NCI-H1436 (cell line): ENCODE measurements at regions not wholly inside any gene's neighbourhood (a gene's known extent, or its start where the extent isn't known, plus 50 kb on each side); places are given as distances from the start of the nearest gene placed in this dataset.
"Not testable (repeated sequence)": the region's sequence is repeated elsewhere in the genome, so short reads cannot be mapped to it uniquely, and the experiment has no call there.

Source experiments
- DNase-seq: peaks from one replicate; lab custom pipeline; 2025; lab: John Stamatoyannopoulos, UW

DNA sequence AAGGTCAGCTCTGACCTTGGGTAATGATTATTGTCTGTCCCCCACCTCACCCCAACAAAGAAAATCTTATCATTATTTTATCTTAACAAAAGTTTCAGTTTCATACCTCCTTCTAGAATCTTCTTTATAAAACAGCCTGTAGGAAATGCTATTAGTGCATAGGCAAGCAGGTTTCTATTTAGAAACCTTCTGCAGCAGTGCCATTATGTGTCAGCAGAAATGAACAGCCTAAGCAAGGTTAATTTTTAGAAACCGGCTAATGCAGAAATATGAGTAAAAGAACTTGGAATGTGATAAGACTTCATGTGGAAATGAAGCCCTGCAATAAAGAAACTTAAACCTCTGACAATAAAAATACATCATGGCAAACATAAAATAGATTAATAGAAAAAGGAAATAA lies 814.4 kb downstream of the FSCB start:
- no peak for DNase-seq

DNA sequence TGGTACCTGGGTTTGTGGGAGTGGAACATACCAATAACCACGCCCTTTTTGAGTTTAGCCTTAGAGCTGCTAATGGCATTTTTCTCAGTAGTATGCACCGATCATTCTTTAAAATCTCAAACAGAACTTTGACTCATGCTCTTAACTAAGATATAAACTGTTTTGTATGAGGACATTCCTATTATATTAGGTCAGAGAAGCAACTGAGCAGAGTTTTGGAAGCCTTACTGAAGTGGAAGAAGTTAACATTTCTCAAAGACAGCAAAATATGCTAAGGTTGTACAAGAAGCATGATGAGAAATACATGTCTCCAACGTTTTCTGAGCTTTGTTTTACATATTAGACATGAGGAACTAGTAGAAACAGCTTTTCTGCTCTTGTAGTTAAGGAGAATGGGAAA lies 819.2 kb downstream of the FSCB start:
- no peak for DNase-seq

DNA sequence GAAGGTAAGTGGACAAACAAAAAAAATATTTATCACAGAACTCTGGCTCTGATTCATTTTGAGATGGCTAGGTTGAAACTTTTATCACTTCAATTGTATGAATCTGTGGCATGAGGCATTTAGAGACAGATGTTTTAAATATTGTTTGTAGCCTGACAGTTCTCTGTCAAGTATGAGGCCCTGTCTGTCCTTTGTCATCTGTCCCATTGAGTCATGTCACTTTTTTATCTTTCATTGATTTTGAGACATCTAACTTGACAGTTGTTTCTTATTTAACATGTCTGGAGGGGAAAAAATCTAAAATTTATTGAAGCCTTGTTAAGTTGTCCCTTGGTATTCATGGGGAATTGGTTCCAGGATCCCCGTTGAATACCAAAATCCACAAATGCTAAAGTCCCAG lies 829.5 kb downstream of the FSCB start:
- DNase-seq = no peak

DNA sequence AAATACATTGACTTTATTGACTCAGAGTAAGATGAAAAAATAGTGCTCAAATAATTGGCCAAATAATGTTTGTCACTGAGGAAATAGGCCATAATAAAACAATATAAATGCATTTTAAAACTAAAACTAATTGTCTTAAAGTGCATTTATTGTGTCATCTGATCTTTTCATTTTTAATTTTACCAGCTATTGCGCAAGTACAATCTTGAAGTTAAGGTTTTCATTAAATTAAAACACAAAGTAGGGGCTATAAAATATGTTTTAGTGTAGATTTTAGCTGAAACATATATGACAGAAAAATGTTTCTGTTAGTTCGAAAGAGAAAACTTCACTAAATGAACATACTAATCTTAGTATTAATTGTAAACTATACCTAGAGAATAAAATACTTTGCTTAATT lies 832.8 kb downstream of the FSCB start:
- DNase-seq = no peak

DNA sequence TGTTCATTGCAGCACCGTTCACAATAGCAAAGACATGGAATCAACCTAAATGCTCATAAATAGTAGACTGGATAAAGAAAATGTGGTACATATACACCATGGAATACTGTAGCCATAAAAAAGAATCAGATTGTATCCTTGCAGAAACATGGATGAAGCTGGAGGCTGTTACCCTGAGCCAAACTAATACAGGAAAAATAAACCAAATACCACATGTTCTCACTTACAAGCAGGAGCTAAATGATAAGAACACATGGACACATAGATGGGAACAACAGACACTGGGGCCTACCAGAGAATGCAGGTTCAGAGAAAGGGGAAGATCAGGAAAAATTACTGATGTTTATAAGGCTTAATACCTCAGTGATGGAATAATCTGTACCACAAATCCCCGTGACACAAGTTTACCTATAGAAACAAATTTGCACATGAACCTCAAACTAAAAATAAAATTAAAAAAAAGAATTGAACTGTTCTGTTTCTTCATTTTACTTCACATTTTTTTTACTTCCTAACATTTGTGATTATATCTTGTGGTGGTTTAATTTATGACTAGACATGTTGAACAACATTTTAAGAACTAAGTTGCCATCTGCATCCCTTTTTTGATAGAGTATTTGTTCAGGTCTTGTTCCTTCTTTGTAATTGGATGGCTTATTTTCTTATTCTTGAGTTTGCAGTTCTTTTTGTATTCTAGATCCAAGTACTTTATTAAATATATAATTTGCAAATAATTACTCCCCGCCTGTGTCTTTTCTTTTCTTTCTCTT lies 835.2 kb downstream of the FSCB start:
- DNase-seq = no peak

DNA sequence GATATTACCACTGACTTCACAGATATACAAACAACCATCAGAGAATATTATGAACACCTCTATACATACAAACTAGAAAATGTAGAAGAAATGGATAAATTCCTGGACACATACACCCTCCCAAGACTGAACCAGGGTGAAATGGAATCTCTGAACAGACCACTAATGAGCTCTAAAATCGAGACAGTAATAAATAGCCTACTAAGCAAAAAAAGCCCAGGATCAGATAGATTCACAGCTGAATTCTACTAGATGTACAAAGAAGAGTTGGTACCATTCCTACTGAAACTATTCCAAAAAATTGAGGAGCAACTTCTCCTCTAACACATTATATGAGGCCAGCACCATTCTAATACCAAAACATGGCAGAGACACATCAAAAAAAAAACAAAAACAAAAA lies 837.7 kb downstream of the FSCB start:
- no peak for DNase-seq

DNA sequence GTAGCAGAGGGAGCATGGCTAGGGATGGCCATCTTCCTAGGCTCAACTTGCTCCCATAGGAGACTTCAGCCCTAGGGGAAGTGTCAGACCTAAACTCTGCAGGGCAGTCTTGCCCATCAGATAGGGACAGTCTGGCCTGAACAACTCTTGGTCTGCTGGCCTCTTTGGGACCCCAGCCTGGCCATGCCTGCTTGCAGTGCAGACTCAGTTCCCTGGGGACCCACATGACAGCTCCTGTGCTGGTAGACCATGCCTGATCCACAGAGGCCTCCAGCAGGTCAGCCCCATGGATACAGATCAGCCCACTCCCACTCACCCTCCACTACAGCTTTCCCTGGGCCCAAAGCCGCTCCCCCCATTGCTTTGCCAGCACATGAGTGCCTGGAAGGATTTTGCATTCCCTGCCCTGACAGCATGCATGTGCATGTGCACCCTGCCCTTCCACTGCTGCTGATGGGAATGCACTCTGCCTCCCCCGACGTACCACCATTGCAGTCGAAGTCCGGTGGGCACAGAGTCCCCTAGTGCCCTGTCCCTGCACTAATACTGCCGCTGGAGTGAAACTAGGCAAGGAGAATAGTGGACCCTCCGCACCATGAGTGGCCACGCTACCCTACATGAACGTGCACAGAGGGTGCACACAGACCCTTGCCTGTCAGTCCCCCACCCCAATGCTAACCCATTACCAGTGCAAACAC lies 841.4 kb downstream of the FSCB start:
- DNase-seq = no peak

DNA sequence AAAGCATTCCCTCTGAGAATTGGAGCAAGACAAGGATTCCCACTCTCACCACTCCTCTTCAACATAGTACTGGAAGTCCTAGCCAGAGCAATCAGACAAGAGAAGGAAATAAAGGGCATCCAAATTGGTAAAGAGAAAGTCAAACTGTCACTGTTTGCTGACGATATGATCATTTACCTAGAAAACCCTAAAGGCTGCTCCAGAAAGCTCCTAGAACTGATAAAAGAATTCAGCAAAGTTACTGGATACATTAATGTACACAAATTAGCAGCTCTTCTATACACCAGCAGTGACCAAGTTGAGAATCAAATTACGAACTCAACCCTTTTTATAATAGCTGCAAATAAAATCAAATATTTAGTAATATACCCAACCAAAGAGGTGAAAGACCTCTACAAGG lies 851.9 kb downstream of the FSCB start:
- DNase-seq = not testable (repeated sequence)

DNA sequence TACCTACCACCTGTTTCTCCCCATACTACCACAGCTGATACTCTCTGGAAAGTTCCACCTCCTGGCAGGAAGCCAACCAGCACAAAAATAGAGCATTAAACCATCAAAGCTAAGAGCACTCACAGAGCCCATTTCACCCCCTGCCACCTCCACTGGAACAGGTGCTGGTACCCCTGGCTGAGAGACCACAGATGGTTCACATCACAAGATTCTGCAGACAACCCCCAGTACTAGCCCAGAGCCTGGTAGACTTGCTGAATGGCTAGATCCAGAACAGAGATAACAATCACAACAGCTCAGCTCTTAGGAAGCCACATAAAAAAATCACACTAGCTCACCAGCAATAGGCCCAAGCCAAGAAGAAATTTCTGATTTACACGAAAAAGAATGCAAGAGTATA lies 855.2 kb downstream of the FSCB start:
- DNase-seq = no peak

DNA sequence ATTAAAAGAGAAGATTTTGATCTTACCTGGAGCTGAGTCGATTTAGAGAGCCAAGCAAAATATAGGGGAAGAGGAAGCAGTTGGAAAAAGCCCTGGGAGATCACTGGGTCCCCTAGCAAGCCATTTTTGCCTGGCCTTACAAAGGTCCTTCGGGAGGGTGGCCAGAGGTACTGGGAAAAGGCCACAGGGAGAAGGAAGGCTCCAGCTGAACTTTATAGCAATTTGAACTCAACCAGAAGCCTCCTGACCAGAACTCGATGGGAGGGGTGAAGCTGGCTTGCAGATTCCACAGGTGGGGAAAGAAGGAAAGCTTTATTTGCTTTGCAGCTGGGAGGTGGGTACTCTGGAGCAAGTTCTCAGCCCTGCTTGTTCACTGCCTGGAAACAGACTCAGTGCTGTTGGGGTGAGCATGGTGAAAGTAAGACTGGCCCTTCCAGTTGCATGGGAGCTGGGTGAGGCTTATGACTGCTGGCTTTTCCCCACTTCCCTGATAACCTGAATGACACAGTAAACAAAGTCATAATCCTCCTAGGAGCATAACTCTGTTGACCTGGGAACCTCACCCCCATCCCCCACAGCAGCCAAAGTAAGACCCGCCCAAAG lies 855.8 kb downstream of the FSCB start:
- DNase-seq = no peak

DNA sequence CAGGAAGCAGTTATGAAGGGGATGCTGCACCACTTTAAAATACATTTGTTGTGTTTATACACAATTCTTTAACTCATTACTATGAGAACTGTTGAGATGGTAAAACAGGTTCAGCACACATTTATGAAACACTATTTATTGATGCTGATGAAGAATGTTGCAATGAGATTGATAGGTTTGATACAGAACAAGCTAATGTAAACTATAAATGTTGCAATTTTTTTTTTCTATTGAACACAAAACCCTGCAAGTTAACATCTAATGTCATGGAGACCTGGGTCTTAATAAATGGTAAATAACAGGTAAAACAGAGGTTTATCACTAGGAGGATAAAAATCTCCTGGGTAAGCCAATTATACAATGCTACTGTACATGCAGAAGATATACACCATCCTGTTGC lies 857.6 kb downstream of the FSCB start:
- DNase-seq = no peak

DNA sequence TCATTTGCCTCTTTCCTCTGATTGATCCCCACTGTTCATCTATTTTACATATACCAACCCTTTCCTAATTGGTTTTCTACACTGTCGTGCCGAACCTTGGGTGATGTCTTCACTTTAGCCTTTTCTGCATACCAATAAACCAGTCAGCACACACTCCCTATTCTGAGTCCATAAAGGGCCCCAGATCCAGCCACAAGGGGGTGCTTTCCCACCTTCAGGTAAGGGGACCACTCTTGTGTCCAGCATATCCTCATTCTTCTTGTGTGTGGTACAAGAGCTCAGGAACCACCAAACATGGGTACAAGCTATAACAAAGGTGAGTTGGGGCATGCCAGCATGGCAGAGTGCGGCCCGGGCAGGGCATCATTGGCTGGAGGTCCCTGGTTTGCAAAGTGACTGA lies 859.8 kb downstream of the FSCB start:
- DNase-seq = no peak

DNA sequence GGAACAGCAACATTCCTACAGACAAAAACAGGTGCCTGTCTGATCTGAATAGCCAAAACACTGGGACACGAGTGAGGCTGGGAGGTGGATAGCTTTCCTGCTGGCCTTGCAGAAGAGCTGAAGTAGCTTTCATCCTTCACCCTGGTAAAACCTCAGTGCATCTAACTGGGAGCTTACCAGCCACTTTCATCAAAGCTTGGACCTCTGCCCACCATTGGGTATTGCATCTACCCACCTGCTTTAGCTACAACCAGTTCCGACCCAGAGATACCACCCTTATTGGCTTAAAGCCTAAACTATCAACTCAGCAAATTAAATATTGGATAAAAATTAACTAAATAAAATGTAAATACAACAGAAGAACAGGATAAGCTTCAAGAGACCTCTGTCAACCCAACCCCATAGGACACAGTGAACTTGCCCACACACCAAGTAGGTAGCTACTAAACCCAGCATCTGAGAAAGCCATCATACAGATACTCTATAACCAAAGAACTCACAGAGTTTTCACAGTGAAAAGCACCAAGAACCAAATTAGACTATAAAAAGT lies 866.3 kb downstream of the FSCB start:
- DNase-seq = no peak

DNA sequence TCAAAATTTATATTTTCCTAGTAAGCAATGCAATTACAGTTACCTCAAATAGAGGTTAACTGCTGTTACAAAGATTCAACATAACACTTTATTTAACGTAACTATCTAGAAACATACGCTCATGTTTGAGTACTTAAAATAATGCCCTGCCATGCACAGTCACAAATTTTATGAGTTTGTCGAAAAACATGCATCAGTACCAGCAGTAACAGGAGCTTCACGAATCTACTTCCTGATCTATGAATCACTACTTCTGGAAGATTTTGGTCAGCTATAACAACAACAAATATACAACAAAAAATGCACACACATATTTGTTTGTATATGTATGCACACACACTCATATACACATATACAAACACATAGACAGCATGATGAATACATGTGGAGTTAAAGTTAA lies 881.8 kb downstream of the FSCB start:
- DNase-seq = no peak

DNA sequence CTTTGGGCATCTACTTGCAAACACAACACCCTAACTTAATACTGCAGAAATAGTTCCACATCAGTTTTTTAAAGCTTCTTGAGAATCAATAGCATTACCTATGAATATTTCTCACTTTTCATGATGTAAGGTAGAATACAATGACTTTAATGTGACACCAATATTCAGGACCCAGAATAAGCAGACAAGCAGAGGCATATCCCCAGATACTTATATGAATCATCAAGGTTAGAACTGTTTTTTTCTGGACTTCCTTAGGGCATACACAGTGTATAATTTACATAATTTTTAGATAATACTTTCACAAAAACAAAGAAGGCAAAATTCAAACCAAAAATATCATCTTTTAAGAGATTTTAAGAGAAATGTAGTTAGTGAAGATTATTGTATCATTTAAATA lies 885.8 kb downstream of the FSCB start:
- no peak for DNase-seq

DNA sequence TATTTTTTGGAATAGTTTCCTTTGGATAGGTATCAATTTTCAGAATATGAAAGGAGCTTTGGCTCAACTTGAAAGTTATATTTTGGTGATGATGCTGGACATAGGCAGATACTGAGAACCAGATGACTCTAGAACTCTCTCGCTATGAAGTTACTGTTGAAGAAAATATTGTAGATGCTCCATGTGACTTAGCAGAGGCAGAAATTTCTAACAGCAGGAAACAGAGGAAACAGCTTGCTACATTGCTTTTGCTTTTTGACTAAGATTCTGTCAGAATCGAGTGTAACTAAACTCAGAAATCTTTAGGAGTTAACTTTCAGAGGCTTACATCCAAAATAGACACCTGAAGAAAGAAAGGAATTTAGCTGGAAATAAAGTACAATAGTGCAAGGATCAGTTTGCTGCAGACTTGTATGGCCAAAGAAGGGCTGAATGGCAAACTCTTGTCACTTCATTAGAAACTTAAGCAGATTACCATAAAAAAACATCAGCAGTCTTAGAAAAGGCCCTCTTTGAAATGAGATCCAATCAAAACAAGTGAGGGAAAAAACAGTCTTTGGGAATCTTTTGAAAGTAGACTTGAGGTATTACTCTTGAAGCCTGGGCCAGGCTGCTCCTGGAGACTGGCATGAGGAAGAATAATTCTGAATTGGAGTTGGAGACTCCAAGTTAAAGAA lies 911.8 kb downstream of the FSCB start:
- DNase-seq = no peak

DNA sequence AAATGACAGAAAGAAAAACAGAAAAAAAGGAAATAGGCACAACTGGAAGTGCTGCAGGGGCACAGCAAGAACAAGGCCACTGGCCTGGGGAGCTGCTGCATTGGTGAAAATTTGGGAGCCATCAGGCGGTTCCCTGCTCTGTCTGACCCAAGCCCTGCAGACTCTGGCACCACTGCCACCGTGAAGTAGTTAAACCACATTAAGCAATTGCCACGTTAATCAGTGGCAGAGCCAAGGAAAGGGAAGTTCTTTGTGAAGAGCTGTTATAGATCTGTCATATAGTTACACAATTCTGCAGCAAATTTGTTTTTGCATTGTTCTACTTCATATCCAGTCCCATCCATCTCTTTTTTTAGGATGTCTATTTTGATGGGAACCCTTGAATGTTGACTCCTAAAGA lies 915.3 kb downstream of the FSCB start:
- no peak for DNase-seq

DNA sequence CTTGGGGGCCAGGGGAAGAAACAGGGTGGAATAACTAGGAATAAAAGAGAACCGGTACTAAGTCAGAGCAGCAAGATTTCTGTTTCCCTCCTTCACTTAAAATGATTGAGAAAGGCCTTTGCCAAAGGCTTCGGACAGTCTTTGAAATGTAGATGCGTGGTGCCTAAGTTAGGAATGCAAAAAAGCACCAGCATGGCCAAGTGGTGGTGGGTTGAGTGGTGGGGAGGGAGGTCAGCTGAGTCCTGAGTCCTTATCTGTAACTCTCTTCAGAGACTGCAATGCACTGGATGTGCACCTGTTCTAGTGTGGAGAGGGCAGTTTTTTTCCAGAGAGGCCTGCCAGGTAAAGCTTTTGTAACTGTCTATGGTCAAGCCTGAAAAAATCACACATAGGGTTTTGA lies 919.9 kb downstream of the FSCB start:
- no peak for DNase-seq

DNA sequence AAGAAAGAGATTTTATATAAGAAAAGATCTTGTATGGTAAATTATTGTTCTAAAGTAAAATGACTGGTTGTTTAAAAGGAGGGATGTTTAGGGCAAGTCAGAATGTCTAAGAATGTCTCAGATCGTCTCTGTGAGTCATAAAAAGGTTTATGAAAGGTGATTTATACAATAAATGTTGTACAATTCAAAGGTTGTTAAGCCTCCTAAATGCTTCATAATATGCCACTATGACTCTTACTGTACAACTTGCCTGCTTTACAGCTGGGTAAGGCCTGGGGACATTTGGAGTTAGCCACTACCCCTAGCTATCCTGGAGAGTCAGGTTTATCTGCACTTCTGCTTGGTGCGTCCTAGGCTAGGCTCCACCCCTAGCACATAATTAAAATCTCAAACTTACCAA lies 927.4 kb downstream of the FSCB start:
- no peak for DNase-seq

DNA sequence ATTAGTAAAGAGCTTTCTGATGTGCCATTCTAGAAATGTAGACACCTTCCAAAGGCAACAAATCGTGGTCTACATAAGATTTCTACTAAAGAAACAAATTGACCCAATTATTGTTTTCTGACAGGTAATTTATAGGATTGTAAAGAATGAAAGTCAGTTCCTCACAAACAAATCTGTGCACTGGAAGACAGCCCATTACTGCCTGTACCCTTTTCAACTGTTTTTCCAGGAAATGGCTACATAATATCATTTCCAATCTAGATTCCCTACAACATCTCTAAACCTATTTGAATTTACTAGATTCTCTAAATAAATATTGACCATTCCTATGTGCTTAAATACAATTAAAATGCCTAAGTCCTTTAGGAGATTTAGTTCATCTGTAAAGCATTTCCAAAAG lies 939.1 kb downstream of the FSCB start:
- DNase-seq = no peak

DNA sequence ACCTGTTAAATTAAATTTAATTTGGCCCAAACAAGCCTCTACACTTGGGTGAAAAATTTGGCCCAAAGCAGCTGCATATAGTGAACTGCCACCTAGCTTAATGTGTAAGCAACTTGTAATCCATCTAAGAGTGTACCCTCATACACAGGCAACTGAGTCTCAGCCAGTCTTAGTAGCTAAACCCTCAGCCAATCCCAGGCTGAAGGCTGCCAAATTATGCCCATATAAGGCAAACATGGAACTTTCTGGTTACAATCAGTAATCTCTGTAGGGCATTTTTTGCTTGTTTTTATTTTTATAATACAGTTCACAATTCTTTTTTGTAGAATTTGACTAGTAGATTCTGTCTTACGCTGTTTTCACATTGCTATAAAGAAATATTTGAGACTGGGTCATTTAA lies 958.7 kb downstream of the FSCB start:
- no peak for DNase-seq

DNA sequence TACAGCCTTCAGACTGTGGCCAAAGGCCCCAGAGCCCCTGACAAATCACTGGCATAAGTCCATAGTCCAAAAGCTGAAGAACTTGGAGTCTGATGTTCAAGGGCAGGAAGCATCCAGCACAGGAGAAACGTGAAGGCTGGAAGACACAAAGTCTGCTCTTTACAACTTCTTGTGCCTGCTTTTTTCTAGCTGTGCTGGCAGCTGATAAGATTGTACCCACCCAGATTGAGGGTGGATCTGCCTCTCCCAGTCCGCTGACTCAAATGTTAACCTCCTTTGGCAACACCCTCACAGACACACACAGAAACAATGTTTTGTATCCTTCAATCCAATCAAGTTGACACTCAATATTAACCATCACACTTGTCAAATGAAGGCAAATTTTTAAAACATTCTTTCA lies 959.5 kb downstream of the FSCB start:
- not testable (repeated sequence) for DNase-seq

DNA sequence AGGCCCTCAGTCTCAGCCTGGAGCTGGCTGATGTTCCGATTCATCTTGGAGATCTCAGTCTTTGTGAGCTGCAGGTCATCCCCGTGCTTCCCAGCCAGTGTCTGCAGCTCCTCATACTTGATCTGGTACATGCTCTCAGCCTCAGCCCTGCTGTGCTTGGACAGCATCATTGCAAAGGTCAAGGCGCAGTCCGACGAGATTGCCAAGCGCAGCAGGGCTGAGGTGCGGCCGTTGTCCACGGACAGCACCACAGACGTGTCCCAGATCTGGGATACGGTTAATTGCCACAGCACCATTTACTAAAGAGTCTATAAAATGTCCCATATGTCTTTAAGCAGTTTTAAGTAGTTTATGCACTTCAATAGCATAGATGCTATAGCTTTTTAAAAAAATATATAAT lies 965.7 kb downstream of the FSCB start:
- DNase-seq = no peak
